Activated CD4-positive, alpha-beta T cell treated with anti-CD3 and anti-CD28 coated beads, Interleukin-2, amount 50 U/mL, for 24 hours (primary cell): ENCODE measurements at regions not wholly inside any gene's neighbourhood (a gene's known extent, or its start where the extent isn't known, plus 50 kb on each side); places are given as distances from the start of the nearest gene placed in this dataset.

Source experiments
- DNase-seq, 2 donors: peaks; one replicate each; pipeline ENCODE4 v3.0.0-alpha.2; 2020; ENCODE audit warnings: low read depth in 1 of 2, low spot score in 1 of 2

DNA sequence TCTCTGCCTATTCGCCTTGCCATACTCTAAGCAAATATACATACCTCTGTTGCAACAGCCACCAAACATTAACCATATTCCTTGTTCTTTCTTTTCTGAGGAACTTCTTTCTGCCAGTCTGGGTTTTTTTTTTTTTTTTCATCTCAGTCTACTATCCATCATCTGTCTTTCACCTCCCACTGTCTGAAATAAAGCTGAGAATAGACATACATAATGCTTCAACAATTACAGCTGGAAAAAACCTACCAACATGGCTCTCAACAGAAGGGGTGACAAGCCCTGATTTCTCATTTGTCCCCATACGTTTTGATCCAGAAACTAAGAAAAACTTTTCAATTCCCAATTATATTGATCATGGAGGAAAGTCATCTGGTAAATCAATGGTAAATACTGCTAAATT, 728.8 kb upstream of the POU3F3 start:
- DNase-seq, result no peak

DNA sequence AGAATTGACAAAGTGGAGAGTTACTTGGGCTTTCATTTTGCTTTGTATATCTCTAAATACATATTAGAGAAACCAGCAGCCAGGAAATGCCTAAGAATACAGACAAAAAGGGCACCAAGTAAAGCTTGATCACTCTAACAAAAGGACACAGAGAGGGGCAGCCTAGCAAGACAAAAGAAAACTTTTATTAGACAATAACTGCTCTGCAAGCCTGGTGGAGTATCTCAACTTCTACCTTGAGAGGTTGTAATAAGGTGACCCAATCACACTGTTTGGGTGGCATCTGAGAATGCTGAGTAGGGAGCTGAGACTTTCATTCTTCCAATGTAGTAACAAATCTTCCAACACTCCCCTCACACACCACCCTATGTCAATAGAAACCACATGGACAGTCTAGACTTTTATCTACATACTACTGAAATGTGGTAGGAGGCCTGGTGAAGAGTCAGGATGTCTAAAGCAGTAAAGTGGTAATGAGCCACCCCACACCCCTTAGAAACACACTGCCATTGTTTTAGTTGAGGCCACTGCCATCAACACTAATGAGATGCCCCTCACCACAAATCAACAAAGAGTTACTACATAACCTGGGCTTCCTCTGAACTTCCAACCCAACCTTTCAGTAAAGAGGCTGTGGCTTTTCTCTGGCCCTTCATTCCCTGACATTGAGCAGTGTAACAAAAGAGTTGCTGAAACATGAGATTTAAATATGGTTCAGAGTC, 726.7 kb upstream of the POU3F3 start:
- DNase-seq, result no peak

GRCh38 chr2:104140361-104140760, 713.6 kb upstream of the POU3F3 start:
- no peak for DNase-seq

- no peak for DNase-seq
Measured at GRCh38 chr2:104158191-104158590, 695.7 kb upstream of the POU3F3 start.

DNA sequence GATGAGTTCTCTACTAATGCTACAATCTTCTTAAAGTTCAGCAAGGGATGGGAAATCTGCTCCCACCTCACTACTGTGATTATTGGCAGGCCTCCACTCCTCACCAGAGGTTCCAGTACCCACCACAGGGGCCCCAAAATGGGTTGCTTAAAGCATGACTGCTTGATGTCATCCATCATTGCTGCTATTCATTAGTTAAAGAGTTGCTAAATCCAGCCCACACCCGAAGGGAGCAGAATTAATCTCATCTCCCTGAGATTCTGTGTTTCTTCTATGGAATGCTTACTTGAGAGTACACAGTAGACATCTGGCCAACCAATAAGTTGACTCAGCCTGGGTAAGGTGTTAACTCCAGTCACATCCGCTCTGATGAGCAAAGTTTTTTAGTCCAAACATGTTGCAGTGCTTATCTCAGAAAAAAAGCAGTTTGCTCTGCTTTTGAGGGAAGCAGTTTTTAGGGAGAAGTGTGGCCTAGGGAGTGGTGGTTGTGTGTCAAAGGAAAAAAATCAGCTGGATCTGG, 690.2 kb upstream of the POU3F3 start:
- DNase-seq, result no peak

GRCh38 chr2:104164721-104165252, 689.1 kb upstream of the POU3F3 start:
- DNase-seq, result no peak

DNA sequence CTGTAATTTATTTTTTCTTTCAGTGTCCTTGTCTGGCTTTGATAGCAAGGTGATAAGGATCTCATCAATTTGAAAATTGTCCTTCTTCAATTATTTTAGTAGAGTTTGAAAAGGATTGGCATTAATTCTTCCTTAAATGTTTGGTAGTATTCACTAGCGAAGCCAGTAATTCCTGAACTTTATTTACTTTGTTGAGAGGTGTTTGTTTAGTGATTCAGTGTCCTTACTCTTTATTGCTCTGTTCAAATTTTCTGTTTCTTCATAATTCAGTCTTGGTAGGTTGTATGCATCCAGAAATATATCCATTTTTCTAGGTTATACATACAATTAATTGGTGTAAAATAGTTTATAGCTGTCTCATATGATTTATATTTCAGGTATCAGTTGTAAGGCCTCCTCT, 676.7 kb upstream of the POU3F3 start:
- no peak for DNase-seq

DNA sequence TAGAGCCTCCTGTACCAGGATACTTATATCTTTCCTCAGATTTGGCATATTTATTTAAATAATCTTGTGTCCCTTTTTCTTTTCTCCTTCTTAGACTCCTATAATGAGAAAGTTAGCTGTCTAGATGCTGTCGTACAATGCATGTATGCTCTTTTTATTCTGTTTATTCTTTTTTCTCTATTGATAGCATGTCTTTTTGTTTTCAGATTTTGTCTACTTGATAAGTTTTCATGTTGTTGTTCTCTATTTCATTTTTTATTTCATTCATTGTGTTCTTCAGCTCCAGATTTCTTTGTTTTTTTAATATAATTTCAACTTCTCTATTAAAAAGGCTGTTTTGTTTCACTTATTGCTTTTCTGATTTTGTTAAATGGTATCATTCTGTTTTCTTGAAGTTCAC, 674.3 kb upstream of the POU3F3 start:
- DNase-seq, result no peak

- no peak for DNase-seq
Measured at GRCh38 chr2:104200533-104201168, 653.3 kb upstream of the POU3F3 start.

GRCh38 chr2:104213758-104214157, 640.2 kb upstream of the POU3F3 start:
- no peak for DNase-seq

DNA sequence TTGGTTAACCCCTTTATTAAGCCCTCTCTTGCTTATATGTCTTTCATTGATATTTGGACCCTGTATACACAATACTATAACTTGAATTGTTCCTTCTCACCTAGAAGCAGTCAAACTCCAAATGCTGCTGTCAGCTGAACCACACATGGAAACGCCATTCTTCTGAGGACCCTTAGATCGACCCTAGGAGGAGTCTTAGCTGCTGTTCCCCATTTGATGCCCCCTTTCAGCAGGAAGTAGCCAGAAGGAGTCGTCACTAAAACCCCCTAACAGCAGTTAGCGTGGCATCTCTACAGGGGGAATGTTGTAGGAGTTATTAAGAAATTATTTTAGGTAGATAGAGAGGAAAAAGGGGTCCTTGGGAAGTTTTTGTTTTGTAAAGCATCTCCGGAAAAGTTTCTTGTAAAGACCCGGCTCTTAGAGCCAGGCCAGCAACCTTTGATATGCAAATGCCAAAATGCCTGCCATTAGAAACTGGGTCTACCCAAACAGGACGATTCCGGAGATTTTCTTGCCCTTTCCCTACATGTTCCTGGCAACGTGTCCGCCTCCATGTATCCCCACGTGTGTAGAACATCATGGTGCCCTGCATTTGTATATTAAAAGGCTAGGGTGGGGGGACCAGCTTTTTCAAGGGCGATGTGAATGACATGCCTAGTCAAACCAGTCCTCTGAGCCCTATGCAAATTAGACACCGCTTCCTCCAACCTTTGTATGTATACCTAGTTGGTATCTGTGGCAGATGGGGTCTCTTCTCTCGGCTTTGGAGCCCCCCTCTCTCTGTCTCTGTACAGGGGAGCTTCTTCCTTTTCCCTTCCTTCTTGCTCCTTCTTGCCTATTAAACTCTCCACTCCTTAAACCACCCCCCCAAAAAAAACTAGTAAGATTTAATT, 638.4 kb upstream of the POU3F3 start:
- no peak for DNase-seq

DNA sequence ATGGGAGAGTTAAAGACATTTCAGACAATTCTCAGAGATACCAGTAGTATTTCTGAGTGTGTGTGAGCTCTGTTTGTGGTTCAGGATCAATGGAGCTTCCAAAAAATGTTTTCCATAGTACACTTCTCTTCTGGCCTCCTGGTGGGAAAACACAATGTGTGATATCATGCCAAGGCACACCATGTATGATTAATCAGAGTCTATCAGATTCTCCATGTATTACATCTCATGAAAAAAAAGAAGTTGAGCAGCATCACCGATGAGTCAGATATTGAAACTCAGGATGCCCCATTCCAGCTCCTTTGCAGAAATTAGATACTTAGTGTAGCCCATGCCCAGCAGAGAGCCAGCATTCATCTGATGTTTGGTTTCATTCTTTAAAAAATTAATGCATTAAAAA, 620.3 kb upstream of the POU3F3 start:
- no peak for DNase-seq

DNA sequence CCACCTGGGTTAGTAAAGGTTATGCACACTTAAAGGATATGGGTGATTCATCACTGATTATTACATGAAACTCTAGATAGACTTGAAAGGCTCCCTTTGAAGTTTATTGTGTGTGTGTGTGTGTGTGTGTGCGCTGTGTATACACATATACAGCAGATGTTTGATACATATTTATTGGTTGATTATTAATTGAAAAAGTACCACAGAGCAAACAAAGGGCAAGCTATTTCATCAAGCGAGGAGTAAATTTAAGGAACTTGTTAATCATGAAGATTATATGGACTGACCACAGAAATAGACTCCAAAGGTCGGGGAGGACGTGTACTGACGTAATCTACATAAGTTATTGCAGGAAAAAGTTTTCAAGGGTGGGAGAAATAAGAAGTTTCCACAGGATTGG, 617.4 kb upstream of the POU3F3 start:
- no peak for DNase-seq

DNA sequence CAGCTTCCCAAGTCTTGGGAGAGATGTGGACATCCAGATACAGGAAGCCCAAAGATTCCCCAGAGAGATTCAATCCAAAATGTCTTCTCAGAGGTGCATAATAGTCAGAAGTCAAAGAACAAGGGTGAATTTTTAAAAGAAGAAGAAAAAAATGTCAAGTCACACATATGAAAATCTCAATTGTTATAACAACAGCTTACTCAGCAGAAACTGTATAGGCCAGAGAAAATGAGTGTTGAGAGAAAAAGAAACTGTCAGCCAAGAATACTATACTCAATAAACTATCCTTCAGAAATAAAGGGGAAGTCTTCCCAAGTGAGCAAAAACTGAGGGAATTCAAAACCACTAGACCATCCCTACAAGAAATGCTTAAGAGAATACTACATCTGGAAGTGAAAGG, 612.9 kb upstream of the POU3F3 start:
- no peak for DNase-seq

GRCh38 chr2:104249629-104250028, 604.3 kb upstream of the POU3F3 start:
- no peak for DNase-seq

- DNase-seq, result no peak
Measured at GRCh38 chr2:104250635-104251034, 603.3 kb upstream of the POU3F3 start.

DNA sequence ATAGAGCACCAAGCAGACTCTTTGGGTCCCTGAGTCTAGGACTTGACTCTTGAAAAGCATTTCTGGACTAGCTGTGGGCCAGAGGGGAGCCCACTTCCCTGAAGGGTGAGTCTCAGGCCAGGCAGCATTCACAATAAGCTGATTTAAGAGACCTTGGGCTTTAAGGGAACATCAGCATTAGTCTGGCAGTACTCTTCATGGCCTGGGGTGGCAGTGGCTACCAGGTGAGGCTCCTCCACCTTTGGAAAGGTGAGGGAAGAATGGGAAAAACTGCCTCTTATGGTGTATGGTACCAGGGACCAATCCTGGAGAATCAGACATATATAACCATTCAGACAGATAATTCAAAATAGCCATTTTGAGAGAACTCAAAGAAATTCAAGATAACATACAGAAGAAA, 599.9 kb upstream of the POU3F3 start:
- DNase-seq, result no peak

GRCh38 chr2:104262714-104263113, 591.2 kb upstream of the POU3F3 start:
- no peak for DNase-seq

GRCh38 chr2:104279646-104280045, 574.3 kb upstream of the POU3F3 start:
- DNase-seq, result no peak

- no peak for DNase-seq
Measured at GRCh38 chr2:104280216-104280615, 573.7 kb upstream of the POU3F3 start.

DNA sequence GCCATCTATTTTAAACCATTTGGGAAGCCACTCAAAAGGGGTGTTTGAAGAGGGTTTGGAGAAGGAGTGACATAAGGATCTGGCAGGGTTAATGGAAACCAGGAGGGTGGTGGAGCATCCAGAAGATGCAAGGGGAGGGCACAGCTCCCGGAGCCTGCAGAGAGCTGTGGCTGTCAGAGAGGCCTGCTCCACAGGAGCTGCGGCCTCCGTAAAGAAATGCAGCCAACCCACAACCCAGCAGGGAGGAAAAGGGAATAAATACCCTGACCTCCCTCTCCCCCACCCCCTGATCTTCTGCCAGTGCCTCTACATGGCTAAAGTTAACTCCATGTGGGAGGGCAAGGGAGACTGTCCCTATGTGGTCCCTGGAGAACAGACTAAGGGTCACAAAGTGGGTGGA, 567.1 kb upstream of the POU3F3 start:
- no peak for DNase-seq
